A673 (cell line): ENCODE measurements at regions not wholly inside any gene's neighbourhood (a gene's known extent, or its start where the extent isn't known, plus 50 kb on each side); places are given as distances from the start of the nearest gene placed in this dataset.

ENCODE experiments used
- CTCF ChIP-seq: fragments of 300-800, 200-600 bp; sonication (generic); conservative IDR thresholded peaks from 2 replicates; pipeline ENCODE4 v1.5.1; 2017; ENCODE audit warnings: low read depth, mild to moderate bottlenecking, antibody characterized with exemption, low read length, moderate library complexity, mixed read lengths
- EZH2 ChIP-seq: fragments of 200-600 bp; sonication (generic); IDR thresholded peaks from 2 replicates; pipeline ENCODE4 v1.6.1; 2017; ENCODE audit warnings: borderline replicate concordance, low read depth, mild to moderate bottlenecking, mixed read lengths, antibody characterized with exemption, low read length; ENCODE audit not compliant: poor library complexity, severe bottlenecking

DNA sequence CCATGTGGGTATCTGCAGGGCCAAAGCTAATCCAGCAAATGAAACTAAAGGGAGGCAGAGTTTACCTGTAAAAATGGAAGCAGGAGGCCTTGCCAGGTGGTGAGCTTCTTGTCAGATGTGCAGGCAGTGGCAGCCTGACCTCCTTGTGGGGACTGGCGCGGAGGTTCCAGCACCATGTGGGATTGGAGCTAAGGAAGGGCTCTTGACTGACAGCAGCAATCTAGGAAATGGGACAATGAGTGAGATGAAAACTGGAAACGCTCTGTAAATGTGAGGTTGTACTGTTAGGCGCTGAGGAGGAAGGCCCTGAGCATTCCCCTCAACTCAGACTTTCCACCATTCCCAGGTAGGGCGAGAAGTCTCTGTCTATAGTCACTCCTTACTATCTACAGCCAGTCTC lies 81.8 kb upstream of the ARMC2 start:
- no peak for TF ChIP-seq CTCF
- no peak for TF ChIP-seq EZH2
